Neuronal stem cell (in vitro differentiated cells): ENCODE measurements at regions not wholly inside any gene's neighbourhood (a gene's known extent, or its start where the extent isn't known, plus 50 kb on each side); places are given as distances from the start of the nearest gene placed in this dataset.

Experiments
- DNase-seq: peaks from one replicate; pipeline ENCODE4 v3.0.0-alpha.2; 2013; ENCODE audit warnings: low spot score
- H2AFZ ChIP-seq: one replicate; pipeline ENCODE4 v1.6.1; 2013; ENCODE audit warnings: mild to moderate bottlenecking, low read length, inconsistent platforms
- H2AK5ac ChIP-seq: 2 replicates; pipeline ENCODE4 v1.6.1; 2013; ENCODE audit warnings: low read depth, mild to moderate bottlenecking, inconsistent platforms, low read length, moderate library complexity, mixed read lengths
- H2BK120ac ChIP-seq: 2 replicates; pipeline ENCODE4 v1.6.1; 2013; ENCODE audit warnings: low read depth, mild to moderate bottlenecking, inconsistent platforms, low read length, moderate library complexity, mixed read lengths
- H2BK12ac ChIP-seq: one replicate; pipeline ENCODE4 v1.6.1; 2013; ENCODE audit warnings: low read length, inconsistent platforms
- H2BK15ac ChIP-seq: 2 replicates; pipeline ENCODE4 v1.6.1; 2013; ENCODE audit warnings: mild to moderate bottlenecking, low read length, inconsistent platforms, mixed read lengths
- H2BK5ac ChIP-seq: one replicate; pipeline ENCODE4 v1.6.1; 2013; ENCODE audit warnings: inconsistent platforms, mild to moderate bottlenecking, low read length, moderate library complexity
- H3K14ac ChIP-seq: one replicate; pipeline ENCODE4 v1.6.1; 2013; ENCODE audit warnings: low read length, inconsistent platforms
- H3K18ac ChIP-seq: 2 replicates; pipeline ENCODE4 v1.6.1; 2013; ENCODE audit warnings: low read length, inconsistent platforms
- H3K23ac ChIP-seq: 2 replicates; pipeline ENCODE4 v1.6.1; 2013; ENCODE audit warnings: low read depth, mild to moderate bottlenecking, mixed read lengths, low read length, inconsistent platforms; ENCODE audit not compliant: poor library complexity
- H3K27ac ChIP-seq: replicated peaks from 3 replicates; pipeline ENCODE4 v1.5.1; 2013; ENCODE audit warnings: low read length, inconsistent platforms
- H3K27me3 ChIP-seq, 3 experiments: 2 replicates each; pipeline ENCODE4 v1.6.1; 2013; ENCODE audit warnings: low read length in 3 of 3, mild to moderate bottlenecking in 2 of 3, inconsistent platforms in 1 of 3, low read depth in 1 of 3, mixed read lengths in 1 of 3, moderate library complexity in 1 of 3; ENCODE audit not compliant: control insufficient read depth in 3 of 3, insufficient read depth in 3 of 3
- H3K36me3 ChIP-seq, 2 donors: replicated peaks in 1 of 2; 2 replicates each; pipeline ENCODE4 v1.6.1; 2013; ENCODE audit warnings: low read length in 2 of 2; ENCODE audit not compliant: control insufficient read depth in 2 of 2, insufficient read depth in 2 of 2
- H3K4ac ChIP-seq: 2 replicates; pipeline ENCODE4 v1.6.1; 2013; ENCODE audit warnings: inconsistent platforms, mild to moderate bottlenecking, low read length, moderate library complexity
- H3K4me1 ChIP-seq, 2 donors: 1 replicate in 1 of 2; 2 replicates in 1 of 2; pipeline ENCODE4 v1.6.1; 2013; ENCODE audit warnings: low read length in 2 of 2, low read depth in 1 of 2; ENCODE audit not compliant: control insufficient read depth in 2 of 2, insufficient read depth in 1 of 2
- H3K4me2 ChIP-seq: one replicate; pipeline ENCODE4 v1.6.1; 2013; ENCODE audit warnings: mild to moderate bottlenecking, low read length, inconsistent platforms; ENCODE audit not compliant: insufficient read depth, poor library complexity, severe bottlenecking
- H3K4me3 ChIP-seq, 2 donors: 2 replicates each; pipeline ENCODE4 v1.5.1; 2013; ENCODE audit warnings: low read length in 2 of 2, mild to moderate bottlenecking in 2 of 2, inconsistent platforms in 1 of 2, moderate library complexity in 1 of 2
- H3K79me1 ChIP-seq: one replicate; pipeline ENCODE4 v1.6.1; 2013; ENCODE audit warnings: low read depth, mild to moderate bottlenecking, inconsistent platforms, low read length, moderate library complexity
- H3K9ac ChIP-seq: one replicate; pipeline ENCODE4 v1.6.1; 2013; ENCODE audit warnings: mild to moderate bottlenecking, low read depth, low read length, inconsistent platforms; ENCODE audit not compliant: poor library complexity
- H3K9me3 ChIP-seq, 2 donors: replicated peaks in 1 of 2; 2 replicates each; pipeline versions ENCODE3 to v1.6.1; 2013; ENCODE audit warnings: low read length in 2 of 2, mild to moderate bottlenecking in 2 of 2, inconsistent platforms in 1 of 2, low read depth in 1 of 2, mixed read lengths in 1 of 2, moderate library complexity in 1 of 2; ENCODE audit not compliant: control insufficient read depth in 2 of 2, insufficient read depth in 1 of 2
- H4K8ac ChIP-seq: one replicate; pipeline ENCODE4 v1.6.1; 2013; ENCODE audit warnings: low read depth, mild to moderate bottlenecking, inconsistent platforms, low read length, moderate library complexity
- H4K91ac ChIP-seq: one replicate; pipeline ENCODE4 v1.6.1; 2013; ENCODE audit warnings: low read length, low read depth, mild to moderate bottlenecking, inconsistent platforms; ENCODE audit not compliant: poor library complexity
- WGBS, 2 donors: extraction: QIAGEN DNeasy Blood & Tissue Kit; methylation state at CpG; one replicate each; pipeline ENCODE4 v1.1.7; 2013; ENCODE audit warnings: missing lambda C conversion rate in 2 of 2, mixed read lengths in 1 of 2; ENCODE audit not compliant: insufficient read length in 2 of 2, insufficient replicate concordance in 1 of 2; ENCODE audit errors: extremely low coverage in 2 of 2; 5-methylcytosine and 5-hydroxymethylcytosine counted together

DNA sequence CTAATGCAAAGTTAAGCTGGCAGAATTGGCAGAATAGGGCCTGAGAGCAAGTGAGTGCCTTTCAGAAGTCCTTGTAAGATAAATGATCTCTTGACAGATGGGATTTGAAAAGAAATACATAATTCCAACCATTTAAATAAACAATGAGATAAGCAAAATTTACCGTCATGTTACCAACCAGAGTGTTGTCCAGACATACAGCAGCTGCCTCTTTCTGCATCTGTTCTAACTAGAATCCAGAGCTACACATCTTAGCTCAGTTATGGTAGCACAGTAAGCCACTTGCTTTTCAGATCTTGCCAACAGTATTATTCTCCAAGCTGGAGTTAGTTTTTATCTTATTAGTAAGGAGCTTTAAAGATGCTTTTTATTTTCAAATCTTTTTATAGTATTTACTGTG is 179.6 kb downstream of the BARD1 start:
- H2AK5ac ChIP-seq, result no peak overlapping the region
- WGBS, 2 donors, result no CpG with 5 or more reads among the region's 1 CpG
- H2BK15ac ChIP-seq, result no peak overlapping the region
- no peak overlapping the region for H2BK120ac ChIP-seq
- no peak overlapping the region for H2BK5ac ChIP-seq
- no peak overlapping the region for H3K4ac ChIP-seq
- H3K36me3 ChIP-seq, result no peaks in the 10 kb centered on the region
- no peak overlapping the region for H2AFZ ChIP-seq
- no peak overlapping the region for H3K14ac ChIP-seq
- H4K8ac ChIP-seq, result no peak overlapping the region
- H3K18ac ChIP-seq, result no peak overlapping the region
- no peak overlapping the region for H2BK12ac ChIP-seq
- no peak overlapping the region for H3K27ac ChIP-seq
- no peak overlapping the region for H3K23ac ChIP-seq
- H3K4me1 ChIP-seq, result peaks cover 0 to 3% of the 10 kb centered on the region in 2 donors
- H3K27me3 ChIP-seq, result no peaks in the 10 kb centered on the region
- no peaks in the 10 kb centered on the region for H3K79me1 ChIP-seq
- H3K9ac ChIP-seq, result no peak overlapping the region
- no peak overlapping the region for H4K91ac ChIP-seq
- no peak for DNase-seq
- H3K4me2 ChIP-seq, result no peak overlapping the region
- no peaks in the 10 kb centered on the region for H3K9me3 ChIP-seq
- no peak overlapping the region for H3K4me3 ChIP-seq
